Endothelial cell of umbilical vein (primary cell): ENCODE measurements at regions not wholly inside any gene's neighbourhood (a gene's known extent, or its start where the extent isn't known, plus 50 kb on each side); places are given as distances from the start of the nearest gene placed in this dataset.
"Not testable (repeated sequence)": the region's sequence is repeated elsewhere in the genome, so short reads cannot be mapped to it uniquely, and the experiment has no call there.

ENCODE experiments used
- BruUV-seq: library from RNA; stranded (reverse); fragments of 400-500 nt; replicated peaks from 2 replicates; lab custom pipeline; 2021; lab: Mats Ljungman, UMichigan
- CTCF ChIA-PET: fragments of 300-600, 350-600 bp; sonication (Branson Sonifier 250); formaldehyde crosslinking; loops from one replicate; lab custom pipeline; 2021; ENCODE audit warnings: antibody characterized with exemption, inconsistent platforms; lab: Charles Lee
- POLR2A ChIA-PET: fragments of 300-600, 350-600 bp; sonication (Branson Sonifier 250); formaldehyde crosslinking; loops from one replicate; lab custom pipeline; 2021; ENCODE audit warnings: antibody characterized with exemption, inconsistent platforms; lab: Charles Lee
- DNase-seq: peaks from one replicate; pipeline ENCODE4 v3.0.0-alpha.2; 2011; ENCODE audit warnings: low read depth, low spot score
- FAIRE-seq: peaks from 2 replicates; lab custom pipeline; 2011; peaks lifted over from hg19 to GRCh38; lab: Jason Lieb, UNC
- H2AFZ ChIP-seq: 2 replicates; pipeline ENCODE4 v1.6.0; 2012; ENCODE audit warnings: low read depth, low read length, control low read depth, inconsistent platforms
- H3K27ac ChIP-seq: 2 replicates; pipeline ENCODE4 v1.5.1; 2011; ENCODE audit warnings: low read depth, mild to moderate bottlenecking, control low read depth, low read length, moderate library complexity; ENCODE audit not compliant: insufficient read depth
- H3K27me3 ChIP-seq, 2 experiments: 2 replicates each; pipeline versions ENCODE4 v1.6.0 to v1.6.1; 2011; ENCODE audit warnings: low read length in 2 of 2, mixed read lengths in 1 of 2; ENCODE audit not compliant: control insufficient read depth in 2 of 2, insufficient read depth in 2 of 2
- H3K36me3 ChIP-seq, 2 experiments: 2 replicates in 1 of 2; 3 replicates in 1 of 2; pipeline ENCODE4 v1.5.1; 2011; ENCODE audit warnings: low read length in 2 of 2, mild to moderate bottlenecking in 1 of 2, moderate library complexity in 1 of 2; ENCODE audit not compliant: control insufficient read depth in 2 of 2, insufficient read depth in 2 of 2; ENCODE audit errors: extremely low read depth in 1 of 2
- H3K4me1 ChIP-seq: 3 replicates; pipeline ENCODE4 v1.5.1; 2011; ENCODE audit warnings: mild to moderate bottlenecking, low read length; ENCODE audit not compliant: control insufficient read depth, insufficient read depth; ENCODE audit errors: extremely low read depth
- H3K4me2 ChIP-seq: 2 replicates; pipeline ENCODE4 v1.6.1; 2011; ENCODE audit warnings: low read length, control low read depth, mixed read lengths; ENCODE audit not compliant: insufficient read depth
- H3K4me3 ChIP-seq, 3 experiments: fragments of 200-600 bp in 1 of 3; sonication (generic), shearing (Covaris generic) in 1 of 3; replicated peaks in 1 of 3; 2 replicates each; pipeline ENCODE4 v1.5.1; 2011 to 2016; ENCODE audit warnings: control low read depth in 3 of 3, low read length in 3 of 3, mild to moderate bottlenecking in 2 of 3, inconsistent platforms in 1 of 3, low read depth in 1 of 3, moderate library complexity in 1 of 3; ENCODE audit not compliant: insufficient read depth in 1 of 3
- H3K79me2 ChIP-seq: 2 replicates; pipeline ENCODE4 v1.6.0; 2012; ENCODE audit warnings: low read length, inconsistent platforms; ENCODE audit not compliant: control insufficient read depth, insufficient read depth
- H3K9ac ChIP-seq: replicated peaks from 2 replicates; pipeline ENCODE3; 2011; ENCODE audit warnings: low read length, control low read depth; ENCODE audit not compliant: insufficient read depth; ENCODE audit errors: extremely low read depth
- H3K9me1 ChIP-seq: replicated peaks from 3 replicates; pipeline ENCODE4 v1.6.0; 2011; ENCODE audit warnings: mild to moderate bottlenecking, low read length; ENCODE audit not compliant: control insufficient read depth, insufficient read depth; ENCODE audit errors: extremely low read depth
- H3K9me3 ChIP-seq: replicated peaks from 2 replicates; pipeline ENCODE4 v1.5.1; 2012; ENCODE audit warnings: low read length, inconsistent platforms; ENCODE audit not compliant: control insufficient read depth, insufficient read depth
- H4K20me1 ChIP-seq: replicated peaks from 2 replicates; pipeline ENCODE3; 2011; ENCODE audit warnings: mild to moderate bottlenecking, low read length; ENCODE audit not compliant: control insufficient read depth, insufficient read depth; ENCODE audit errors: extremely low read depth
- CTCF ChIP-seq, 2 donors: IDR thresholded peaks; 1 replicate in 1 of 2; 2 replicates in 1 of 2; pipeline ENCODE4 v1.5.1; 2011; ENCODE audit warnings: low read length in 2 of 2, mild to moderate bottlenecking in 2 of 2, moderate library complexity in 2 of 2, control low read depth in 1 of 2, inconsistent platforms in 1 of 2, low read depth in 1 of 2; ENCODE audit not compliant: insufficient read depth in 1 of 2; ENCODE audit errors: extremely low read depth in 1 of 2
- EZH2 ChIP-seq: IDR thresholded peaks from 2 replicates; pipeline ENCODE4 v1.6.1; 2012; ENCODE audit warnings: borderline replicate concordance, low read depth, mild to moderate bottlenecking, moderate library complexity, low read length, inconsistent platforms; ENCODE audit not compliant: severe bottlenecking
- FOS ChIP-seq: IDR thresholded peaks from 2 replicates; pipeline ENCODE4 v1.6.1; 2011; ENCODE audit warnings: mild to moderate bottlenecking, low read length, moderate library complexity, borderline replicate concordance; ENCODE audit not compliant: insufficient read depth
- GATA2 ChIP-seq: IDR thresholded peaks from 2 replicates; pipeline ENCODE4 v1.7.0; 2011; ENCODE audit warnings: low read depth, mild to moderate bottlenecking, moderate library complexity, mixed read lengths, low read length; ENCODE audit not compliant: insufficient read length, insufficient read depth
- JUN ChIP-seq: IDR thresholded peaks from 2 replicates; pipeline ENCODE4 v1.6.1; 2011; ENCODE audit warnings: borderline replicate concordance, low read depth; ENCODE audit not compliant: insufficient read length, insufficient read depth
- MAX ChIP-seq: IDR thresholded peaks from 2 replicates; pipeline ENCODE4 v1.6.1; 2011; ENCODE audit not compliant: insufficient read depth, insufficient read length
- MYC ChIP-seq: IDR thresholded peaks from one replicate; pipeline ENCODE4 v1.6.1; 2011; ENCODE audit warnings: mild to moderate bottlenecking, low read depth, low read length
- POLR2A ChIP-seq: IDR thresholded peaks from 2 replicates; pipeline ENCODE4 v1.6.1; 2012; ENCODE audit warnings: low read depth, mild to moderate bottlenecking, control low read depth, low read length
- POLR2AphosphoS5 ChIP-seq: IDR thresholded peaks from 2 replicates; pipeline ENCODE4 v1.6.1; 2012; ENCODE audit warnings: low read depth, mild to moderate bottlenecking, control low read depth, low read length, moderate library complexity; ENCODE audit not compliant: insufficient read depth
- dilution Hi-C: fragments of 300-500 bp; cut with MboI; formaldehyde crosslinking; loops from one replicate; pipeline ENCODE4 v1.15.0; 2019; ENCODE audit warnings: low sequenced_read_pairs; ENCODE audit not compliant: extremely low pct_ligation_motif_present
- intact Hi-C: fragments of 100-400 bp; cut with micrococcal nuclease; formaldehyde crosslinking; loops from one replicate; pipeline ENCODE4 v1.10.0; 2022

GRCh38 chr7:89695241-89695640 lies 459.0 kb upstream of the STEAP1 start:
- TF ChIP-seq MYC (no peak), MAX (no peak)
- H3K9me3 ChIP-seq = peaks cover 4% of the 10 kb centered on the region
- H3K9ac ChIP-seq = no peak overlapping the region
- POLR2A ChIA-PET = no interaction called here
- no peak for DNase-seq
- H4K20me1 ChIP-seq = no peaks in the 10 kb centered on the region
- no TSS peak for BruUV-seq
- H3K4me1 ChIP-seq = no peaks in the 10 kb centered on the region
- H3K27ac ChIP-seq = no peak overlapping the region
- no peak overlapping the region for H3K4me2 ChIP-seq
- no peaks in the 10 kb centered on the region for H3K36me3 ChIP-seq
- no peaks in the 10 kb centered on the region for H3K9me1 ChIP-seq
- CTCF ChIA-PET = no interaction called here
- intact Hi-C loops (no loop called here), dilution Hi-C loops (no loop called here)
- H3K79me2 ChIP-seq = no peaks in the 10 kb centered on the region
- H3K27me3 ChIP-seq = no peaks in the 10 kb centered on the region
- no peak overlapping the region for H2AFZ ChIP-seq
- no peak for FAIRE-seq
- H3K4me3 ChIP-seq = no peak overlapping the region

- no peak overlapping the region for H3K4me2 ChIP-seq
- CTCF ChIA-PET = no interaction called here
- BruUV-seq = no TSS peak
- no peaks in the 10 kb centered on the region for H3K4me1 ChIP-seq
- no peaks in the 10 kb centered on the region for H4K20me1 ChIP-seq
- H3K4me3 ChIP-seq = no peak overlapping the region
- H3K79me2 ChIP-seq = no peaks in the 10 kb centered on the region
- no peak overlapping the region for H2AFZ ChIP-seq
- DNase-seq (no peak), FAIRE-seq (no peak)
- TF ChIP-seq JUN (no peak), CTCF (IDR thresholded peaks at IDR 0.05; ENCODE audit: extremely low read depth in 1 of 2, insufficient read depth in 1 of 2, low read depth in 1 of 2, low read length in 2 of 2) (no peak), POLR2A (no peak), EZH2 (no peak), GATA2 (no peak), MYC (no peak), POLR2AphosphoS5 (no peak), FOS (no peak), MAX (no peak)
- H3K9ac ChIP-seq = no peak overlapping the region
- no peaks in the 10 kb centered on the region for H3K9me1 ChIP-seq
- no peaks in the 10 kb centered on the region for H3K9me3 ChIP-seq
- H3K36me3 ChIP-seq = no peaks in the 10 kb centered on the region
- POLR2A ChIA-PET = no interaction called here
- H3K27ac ChIP-seq = no peak overlapping the region
- no peaks in the 10 kb centered on the region for H3K27me3 ChIP-seq
- intact Hi-C loops (no loop called here), dilution Hi-C loops (no loop called here)
These were observed 440.1 kb upstream of the STEAP1 start for GRCh38 chr7:89714131-89714530.

- H4K20me1 ChIP-seq, H2AFZ ChIP-seq, H3K4me2 ChIP-seq, H3K79me2 ChIP-seq, H3K9me3 ChIP-seq, H3K9ac ChIP-seq, POLR2A ChIA-PET, H3K27me3 ChIP-seq, dilution Hi-C loops, intact Hi-C loops, H3K4me1 ChIP-seq, H3K9me1 ChIP-seq, BruUV-seq, H3K36me3 ChIP-seq, DNase-seq, CTCF ChIA-PET, H3K4me3 ChIP-seq, FAIRE-seq, H3K27ac ChIP-seq: not testable (repeated sequence)
These were observed 435.3 kb upstream of the STEAP1 start for GRCh38 chr7:89718941-89719340.
